HUES64 (cell line): ENCODE measurements at regions not wholly inside any gene's neighbourhood (a gene's known extent, or its start where the extent isn't known, plus 50 kb on each side); places are given as distances from the start of the nearest gene placed in this dataset.

Experiments
- H3K27ac ChIP-seq: 2 replicates; pipeline ENCODE4 v1.7.0; 2013; ENCODE audit warnings: low read depth, low read length, inconsistent platforms
- H3K27me3 ChIP-seq: 2 replicates; pipeline ENCODE4 v1.6.1; 2013; ENCODE audit warnings: mild to moderate bottlenecking, low read length; ENCODE audit not compliant: insufficient read depth
- H3K36me3 ChIP-seq: 2 replicates; pipeline ENCODE4 v1.6.1; 2013; ENCODE audit warnings: mild to moderate bottlenecking, low read length; ENCODE audit not compliant: insufficient read depth
- H3K4me1 ChIP-seq: 2 replicates; pipeline ENCODE4 v1.6.1; 2013; ENCODE audit warnings: mild to moderate bottlenecking, low read length, moderate library complexity; ENCODE audit not compliant: insufficient read depth
- H3K4me3 ChIP-seq: 2 replicates; pipeline ENCODE4 v1.5.1; 2013; ENCODE audit warnings: mild to moderate bottlenecking, low read length, moderate library complexity
- H3K9ac ChIP-seq: 2 replicates; pipeline ENCODE4 v1.6.1; 2013; ENCODE audit warnings: mild to moderate bottlenecking, low read depth, low read length
- H3K9me3 ChIP-seq: 2 replicates; pipeline ENCODE4 v1.6.1; 2013; ENCODE audit warnings: low read depth, low read length; ENCODE audit not compliant: insufficient read depth
- WGBS: fragments of 150-250, 120-280 bp; methylation state at CpG from one replicate; pipeline ENCODE4 v1.1.7; 2013; ENCODE audit warnings: missing lambda C conversion rate; 5-methylcytosine and 5-hydroxymethylcytosine counted together

GRCh38 chr11:128018692-128019091 lies 568.7 kb downstream of the ETS1 start:
- Histone ChIP-seq H3K36me3 (no peaks in the 10 kb centered on the region), H3K27me3 (no peaks in the 10 kb centered on the region)

GRCh38 chr11:128005562-128005961 lies 581.8 kb downstream of the ETS1 start:
- no peaks in the 10 kb centered on the region for H3K4me1 ChIP-seq
- peaks cover 12% of the 10 kb centered on the region; the same call in 1 of the 2 replicates for H3K9me3 ChIP-seq
- H3K4me3 ChIP-seq = no peak overlapping the region
- no peak overlapping the region for H3K9ac ChIP-seq
- H3K27ac ChIP-seq = no peak overlapping the region
- H3K27me3 ChIP-seq = no peaks in the 10 kb centered on the region
- no peaks in the 10 kb centered on the region for H3K36me3 ChIP-seq
- 100% methylated on average over 2 of the region's 2 CpGs for WGBS

More at GRCh38 chr11:128018692-128019091, 568.7 kb downstream of the ETS1 start:
- 95% methylated on average over 6 of the region's 6 CpGs for WGBS
- no peak overlapping the region for H3K9ac ChIP-seq
- H3K4me1 ChIP-seq = no peaks in the 10 kb centered on the region
- no peaks in the 10 kb centered on the region for H3K9me3 ChIP-seq
- no peak overlapping the region for H3K27ac ChIP-seq
- no peak overlapping the region for H3K4me3 ChIP-seq

DNA sequence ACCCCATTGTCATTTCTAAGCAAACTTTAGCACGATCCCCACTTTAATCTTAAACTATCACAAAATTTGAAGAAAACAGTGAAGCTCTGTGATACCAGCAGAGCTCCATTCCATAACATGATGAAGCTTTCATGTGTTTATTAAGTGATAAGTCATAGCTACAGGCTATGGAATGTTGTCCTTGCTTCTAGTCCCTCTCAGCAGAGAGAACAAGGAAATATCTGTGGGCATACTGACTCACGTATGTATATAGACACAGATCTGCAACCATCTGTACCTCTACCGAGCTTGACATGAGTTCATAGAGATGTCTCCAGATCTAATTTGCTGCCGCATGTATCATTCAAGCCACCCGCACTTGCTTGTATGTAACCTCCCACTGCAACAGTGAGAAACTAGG lies 588.9 kb downstream of the ETS1 start:
- no peak overlapping the region for H3K27ac ChIP-seq
- H3K27me3 ChIP-seq = no peaks in the 10 kb centered on the region
- no peak overlapping the region for H3K4me3 ChIP-seq
- WGBS = 92% methylated on average over 5 of the region's 5 CpGs
- H3K36me3 ChIP-seq = no peaks in the 10 kb centered on the region
- H3K4me1 ChIP-seq = no peaks in the 10 kb centered on the region; the same call in 1 of the 2 replicates
- H3K9ac ChIP-seq = no peak overlapping the region
- no peaks in the 10 kb centered on the region for H3K9me3 ChIP-seq

GRCh38 chr11:127997594-127997993 lies 589.8 kb downstream of the ETS1 start:
- H3K9me3 ChIP-seq = no peaks in the 10 kb centered on the region
- no peaks in the 10 kb centered on the region for H3K27me3 ChIP-seq
- H3K4me1 ChIP-seq = no peaks in the 10 kb centered on the region; the same call in 1 of the 2 replicates
- WGBS = 96% methylated on average over 2 of the region's 2 CpGs
- H3K27ac ChIP-seq = no peak overlapping the region
- H3K9ac ChIP-seq = no peak overlapping the region
- H3K4me3 ChIP-seq = no peak overlapping the region
- no peaks in the 10 kb centered on the region for H3K36me3 ChIP-seq

GRCh38 chr11:127996825-127997224 lies 590.5 kb downstream of the ETS1 start:
- Histone ChIP-seq H3K9me3 (no peaks in the 10 kb centered on the region), H3K27ac (no peak overlapping the region), H3K4me3 (no peak overlapping the region), H3K9ac (no peak overlapping the region), H3K36me3 (no peaks in the 10 kb centered on the region), H3K4me1 (no peaks in the 10 kb centered on the region; the same call in 1 of the 2 replicates), H3K27me3 (no peaks in the 10 kb centered on the region)
- WGBS = 90% methylated on average over 3 of the region's 5 CpGs

DNA sequence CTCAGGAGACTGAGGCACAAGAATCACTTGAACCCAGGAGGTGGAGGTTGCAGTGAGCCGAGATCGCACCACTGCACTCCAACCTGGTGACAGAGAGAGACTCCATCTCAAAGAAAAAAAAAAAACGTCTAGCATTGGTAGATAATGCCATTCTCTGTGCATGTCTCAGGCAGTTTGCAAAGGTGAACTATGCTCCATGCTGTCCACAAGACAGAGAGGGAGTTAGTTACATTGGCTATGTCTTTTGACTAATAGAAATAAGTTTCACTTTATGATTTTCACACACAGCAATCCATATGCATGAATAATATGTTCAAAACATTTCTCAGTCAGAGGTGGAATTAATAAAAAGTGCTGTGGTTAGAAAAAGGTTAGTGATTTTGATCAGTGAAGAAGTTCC lies 591.4 kb downstream of the ETS1 start:
- 93% methylated on average over 3 of the region's 3 CpGs for WGBS
- Histone ChIP-seq H3K27ac (no peak overlapping the region), H3K9me3 (no peaks in the 10 kb centered on the region), H3K4me3 (no peak overlapping the region), H3K9ac (no peak overlapping the region), H3K4me1 (no peaks in the 10 kb centered on the region; the same call in 1 of the 2 replicates), H3K36me3 (no peaks in the 10 kb centered on the region), H3K27me3 (no peaks in the 10 kb centered on the region)

DNA sequence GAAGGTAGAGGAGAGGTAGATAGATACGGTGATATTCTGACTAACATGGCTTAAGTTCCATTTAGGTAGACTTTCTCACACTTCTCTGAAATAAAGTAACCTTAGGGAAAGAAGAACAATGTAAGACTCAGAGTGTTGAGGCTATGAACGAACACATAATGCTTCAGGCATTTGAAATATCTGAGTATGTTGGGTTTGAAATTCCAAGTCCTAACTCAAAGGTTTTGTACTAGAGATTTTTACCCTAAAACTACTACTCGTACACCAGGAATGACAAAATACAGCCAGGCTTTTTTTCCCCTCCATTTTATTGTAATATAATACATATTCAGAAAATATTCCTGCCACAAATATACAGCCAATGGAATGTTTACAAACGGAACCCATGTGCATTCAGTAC lies 592.6 kb downstream of the ETS1 start:
- Histone ChIP-seq H3K36me3 (no peaks in the 10 kb centered on the region), H3K27ac (no peak overlapping the region), H3K27me3 (no peaks in the 10 kb centered on the region), H3K4me1 (no peaks in the 10 kb centered on the region; the same call in 1 of the 2 replicates), H3K9ac (no peak overlapping the region), H3K9me3 (no peaks in the 10 kb centered on the region), H3K4me3 (no peak overlapping the region)
- WGBS = 88% methylated on average over 3 of the region's 4 CpGs

DNA sequence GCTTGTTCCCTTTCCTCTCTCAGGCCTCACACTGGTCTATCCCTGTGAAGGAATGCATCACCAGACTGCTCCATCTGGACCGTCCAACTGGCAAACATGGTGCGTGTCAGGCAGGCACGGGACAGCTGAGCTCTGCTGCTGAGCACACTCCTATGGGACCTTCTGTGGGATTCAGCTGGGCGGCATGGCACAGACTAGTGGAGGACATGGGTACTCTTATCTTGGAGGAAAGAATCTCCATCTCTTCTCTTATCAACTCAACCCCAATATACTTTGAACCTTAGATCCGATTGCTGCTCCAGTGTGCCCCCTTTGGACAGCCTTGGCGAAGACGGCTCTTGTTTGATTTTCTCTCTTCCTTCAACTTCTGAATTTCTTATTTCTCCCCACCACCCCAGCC lies 593.6 kb downstream of the ETS1 start:
- Histone ChIP-seq H3K27ac (no peak overlapping the region), H3K9ac (no peak overlapping the region), H3K36me3 (no peaks in the 10 kb centered on the region), H3K4me3 (no peak overlapping the region), H3K9me3 (no peaks in the 10 kb centered on the region), H3K27me3 (no peaks in the 10 kb centered on the region), H3K4me1 (no peaks in the 10 kb centered on the region; the same call in 1 of the 2 replicates)
- WGBS = 93% methylated on average over 7 of the region's 7 CpGs

DNA sequence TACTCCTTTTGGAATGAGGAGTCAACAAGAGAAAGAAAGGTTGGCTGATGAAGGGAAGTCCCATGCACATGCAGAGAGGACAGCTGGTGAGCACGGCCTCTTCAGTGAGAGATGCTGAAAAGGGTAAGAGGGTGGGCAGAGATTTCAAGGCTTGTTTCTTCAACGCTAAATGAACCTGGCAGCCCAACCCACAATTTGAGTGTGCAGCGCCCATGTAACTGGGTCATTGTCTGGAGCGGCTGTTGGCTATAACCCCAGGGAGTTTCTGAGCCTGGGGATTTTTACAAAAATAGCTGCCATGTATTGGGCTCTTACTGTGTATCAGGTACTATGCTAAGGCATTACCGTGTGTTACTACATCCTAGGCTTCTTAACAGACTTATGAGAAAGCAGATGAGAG lies 594.1 kb downstream of the ETS1 start:
- Histone ChIP-seq H3K36me3 (no peaks in the 10 kb centered on the region), H3K4me1 (no peaks in the 10 kb centered on the region; the same call in 1 of the 2 replicates), H3K27ac (no peak overlapping the region), H3K27me3 (no peaks in the 10 kb centered on the region), H3K9me3 (no peaks in the 10 kb centered on the region), H3K4me3 (no peak overlapping the region), H3K9ac (no peak overlapping the region)
- 88% methylated on average over 5 of the region's 5 CpGs for WGBS

- Histone ChIP-seq H3K27me3 (no peaks in the 10 kb centered on the region), H3K27ac (no peak overlapping the region), H3K9me3 (0 out of 2 replicates have a peak, but pooled peaks cover 7% of the 10 kb centered on the region), H3K4me3 (no peak overlapping the region), H3K36me3 (no peaks in the 10 kb centered on the region), H3K9ac (no peak overlapping the region), H3K4me1 (peaks cover 7% of the 10 kb centered on the region; the same call in 1 of the 2 replicates)
- 90% methylated on average over 3 of the region's 4 CpGs for WGBS
Measured at GRCh38 chr11:127986073-127986472, 601.3 kb downstream of the ETS1 start.

DNA sequence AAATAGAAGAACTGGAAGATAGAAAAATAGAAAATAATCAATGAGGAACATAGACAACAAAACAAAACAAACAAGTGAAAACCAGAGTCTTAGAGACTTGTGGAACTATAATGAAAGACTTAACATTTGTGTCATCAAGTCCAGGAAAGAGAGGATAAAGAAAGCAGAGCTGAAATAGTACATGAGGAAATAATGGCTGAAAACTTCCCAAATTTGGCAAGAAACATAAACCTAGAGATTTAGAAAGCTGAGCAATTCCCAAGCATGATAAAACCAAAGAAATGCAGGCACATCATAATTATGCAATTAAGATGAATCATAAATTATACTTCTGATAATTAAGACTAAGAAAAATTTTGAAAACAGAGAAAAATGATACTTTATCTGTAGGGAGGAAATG lies 614.5 kb downstream of the ETS1 start:
- no peak overlapping the region for H3K9ac ChIP-seq
- no peaks in the 10 kb centered on the region for H3K36me3 ChIP-seq
- H3K9me3 ChIP-seq = 0 out of 2 replicates have a peak, but pooled peaks cover 3% of the 10 kb centered on the region
- no peak overlapping the region for H3K4me3 ChIP-seq
- no peaks in the 10 kb centered on the region for H3K4me1 ChIP-seq
- no peak overlapping the region for H3K27ac ChIP-seq
- no peaks in the 10 kb centered on the region for H3K27me3 ChIP-seq

- Histone ChIP-seq H3K36me3 (no peaks in the 10 kb centered on the region), H3K4me1 (no peaks in the 10 kb centered on the region), H3K27me3 (no peaks in the 10 kb centered on the region), H3K27ac (no peak overlapping the region), H3K9ac (no peak overlapping the region), H3K4me3 (no peak overlapping the region), H3K9me3 (no peaks in the 10 kb centered on the region)
- 91% methylated on average over 5 of the region's 5 CpGs for WGBS
Measured at GRCh38 chr11:127971448-127971847, 615.9 kb downstream of the ETS1 start.
